ENCODE measurements at regions not wholly inside any gene's neighbourhood (a gene's known extent, or its start where the extent isn't known, plus 50 kb on each side); places are given as distances from the start of the nearest gene placed in this dataset.
"Not testable (repeated sequence)": the region's sequence is repeated elsewhere in the genome, so short reads cannot be mapped to it uniquely, and the experiment has no call there.

DNA sequence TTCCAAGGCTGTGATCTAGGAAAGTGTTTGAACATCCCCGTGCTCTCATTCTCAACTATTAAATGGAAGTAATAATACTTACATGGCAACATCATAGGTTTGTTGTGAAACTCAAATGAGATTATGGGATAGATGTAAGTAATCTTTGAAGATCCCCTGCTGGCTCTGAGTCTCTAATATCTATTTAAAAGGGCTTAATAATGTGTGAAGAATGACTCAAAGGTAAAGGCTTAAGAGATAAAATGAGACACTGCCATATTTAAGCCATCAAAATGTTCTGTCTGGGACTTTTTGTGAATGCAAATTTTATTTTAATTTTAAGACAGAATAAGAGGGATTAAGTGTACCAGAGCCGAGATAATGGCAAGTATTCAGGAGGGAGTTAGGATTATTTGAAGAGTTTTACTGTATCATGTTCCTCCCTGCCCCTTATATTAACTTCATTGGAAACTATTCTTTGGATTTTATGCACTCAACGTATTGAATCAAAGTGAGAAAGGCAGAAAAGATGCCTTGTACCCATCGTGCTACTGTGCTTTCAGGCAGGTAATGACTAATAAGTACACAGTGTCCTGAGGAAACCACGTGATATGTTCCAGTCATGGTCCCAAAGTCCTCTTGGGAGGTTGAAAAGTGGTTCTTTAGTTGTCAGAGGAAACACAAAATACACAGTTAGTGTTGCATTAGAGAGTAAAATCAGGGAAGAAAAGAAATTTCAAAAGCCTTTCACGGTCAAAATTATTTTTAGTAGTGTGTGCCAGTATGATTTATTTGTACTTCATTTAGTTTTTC, 192.4 kb downstream of the RBM46 start:
- DNase-seq, result no peak
- in situ Hi-C loops (cut with HindIII; ENCODE audit: low pct_ligation_motif_present, low pct_unique_long_range_greater_than_20kb, low sequenced_read_pairs), result no loop called here

DNA sequence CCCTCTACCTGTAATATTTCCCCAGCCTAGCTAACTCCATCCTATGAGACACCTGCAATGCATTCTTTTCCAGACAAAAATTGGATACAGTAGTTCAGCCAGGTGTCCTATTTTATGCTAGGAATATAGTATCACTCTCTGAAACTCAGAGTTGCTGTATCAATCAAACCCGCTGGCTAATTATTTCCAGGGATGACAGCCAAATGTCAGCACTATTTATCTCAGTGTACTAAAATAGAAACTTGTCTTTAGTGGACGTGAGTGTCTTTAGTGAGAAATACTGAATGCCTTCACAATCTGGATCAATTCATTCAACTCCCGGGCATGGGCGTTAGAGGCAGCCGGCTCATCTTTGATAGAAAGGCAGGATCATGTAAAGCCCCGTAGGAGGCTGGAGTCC, 196.2 kb downstream of the RBM46 start:
- DNase-seq, result no peak
- in situ Hi-C loops (cut with HindIII; ENCODE audit: low pct_ligation_motif_present, low pct_unique_long_range_greater_than_20kb, low sequenced_read_pairs), result no loop called here

DNA sequence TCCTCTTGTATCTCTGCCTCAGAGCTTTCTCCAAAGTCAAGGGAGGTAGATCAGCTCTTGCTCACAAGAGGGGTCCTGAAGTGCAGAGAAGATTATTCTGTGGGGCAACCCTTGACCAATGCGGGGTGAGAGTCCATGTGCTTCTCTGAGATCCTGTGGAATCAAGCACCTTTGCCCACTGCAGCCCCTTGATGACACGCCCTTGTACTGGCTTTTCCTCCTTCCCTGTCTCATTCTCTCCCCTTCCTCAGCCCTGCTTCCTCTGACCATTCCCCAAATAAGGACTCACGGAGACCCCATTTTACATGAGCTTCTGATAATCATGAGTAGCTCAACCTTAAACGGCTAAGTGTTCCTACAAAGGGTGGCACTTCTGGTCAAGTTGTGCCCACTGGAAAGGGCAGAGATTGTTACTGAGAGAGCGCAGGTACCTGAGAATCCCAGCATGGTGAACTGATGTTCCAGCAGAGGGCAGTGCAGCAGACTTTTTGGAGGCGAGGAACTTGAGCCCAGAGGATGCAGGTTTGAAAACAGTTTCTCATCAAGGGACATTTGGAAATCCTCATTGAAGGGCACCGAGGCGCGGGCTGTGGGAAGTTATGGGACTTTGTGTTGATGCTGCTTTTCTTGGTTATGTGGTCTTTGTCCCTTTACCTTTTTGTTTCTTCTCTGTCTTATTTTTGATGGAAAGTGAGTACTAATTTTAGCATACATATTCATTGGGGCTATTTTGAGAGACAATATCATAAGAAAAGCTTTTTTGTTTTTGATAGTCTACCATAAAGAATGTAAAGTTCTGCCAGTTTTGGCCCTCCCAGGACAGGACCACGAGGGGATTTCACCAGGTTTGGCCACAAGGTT, 201.3 kb downstream of the RBM46 start:
- in situ Hi-C loops (cut with HindIII; ENCODE audit: low pct_ligation_motif_present, low pct_unique_long_range_greater_than_20kb, low sequenced_read_pairs), result no loop called here
- peak; percentile 56 for DNase-seq

DNA sequence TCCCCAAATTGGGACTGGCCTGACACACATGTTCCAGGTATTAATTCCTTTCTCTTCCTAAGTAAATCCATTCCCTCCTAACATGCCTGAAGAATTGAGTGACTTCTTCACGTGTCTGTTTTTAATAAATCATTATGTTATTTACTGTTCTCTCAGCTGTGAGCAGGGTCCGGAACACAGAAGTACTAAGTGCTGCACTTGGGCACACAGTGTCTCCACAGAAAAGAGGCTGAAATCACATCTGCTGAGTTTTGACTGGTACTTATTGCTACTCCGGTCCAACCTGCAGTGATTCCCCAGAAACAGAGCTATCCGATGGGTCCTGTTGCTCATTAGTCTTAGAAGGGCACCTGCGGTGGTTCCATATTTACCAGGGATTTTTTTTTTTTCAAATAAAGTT, 202.6 kb downstream of the RBM46 start:
- in situ Hi-C loops (cut with HindIII; ENCODE audit: low pct_ligation_motif_present, low pct_unique_long_range_greater_than_20kb, low sequenced_read_pairs), result no loop called here
- DNase-seq, result no peak

DNA sequence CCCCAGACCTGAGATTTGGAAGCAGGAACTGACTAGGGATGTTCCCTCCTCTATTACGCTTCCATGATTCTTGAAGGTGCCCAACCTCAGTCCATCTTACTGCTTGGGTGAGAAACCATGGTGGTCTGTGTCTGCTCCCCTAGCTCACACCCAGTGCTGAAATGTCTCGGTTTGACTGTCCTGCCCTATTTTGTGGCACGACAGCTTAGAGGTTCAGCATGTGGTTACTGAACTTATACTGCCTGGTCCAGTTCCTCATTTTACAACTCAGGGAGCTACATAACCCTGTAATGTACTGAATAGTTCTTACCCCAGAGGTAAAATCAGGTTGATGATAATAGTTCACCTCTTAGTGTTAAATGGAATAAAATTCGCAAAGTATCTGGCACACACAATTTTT, 203.1 kb downstream of the RBM46 start:
- in situ Hi-C loops (cut with HindIII; ENCODE audit: low pct_ligation_motif_present, low pct_unique_long_range_greater_than_20kb, low sequenced_read_pairs), result no loop called here
- DNase-seq, result no peak

DNA sequence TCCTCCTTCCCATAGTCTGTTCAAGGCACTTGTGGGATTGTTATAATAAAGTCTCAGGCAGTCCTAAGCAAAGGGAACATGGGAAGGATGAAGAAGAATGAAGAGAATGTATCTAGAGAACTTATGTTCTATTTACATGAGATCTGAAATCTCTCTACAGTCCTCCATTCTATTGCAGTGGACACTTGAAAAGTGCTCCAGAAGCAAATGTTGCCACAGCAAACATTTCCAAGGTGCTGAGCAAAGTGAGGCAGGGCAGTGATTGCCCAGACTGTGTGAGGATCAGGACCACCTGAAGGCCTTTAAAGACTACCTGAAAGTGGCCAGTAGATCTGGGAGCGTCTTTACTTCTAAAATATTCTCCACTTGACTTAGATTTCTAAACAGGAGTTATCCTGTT, 203.5 kb downstream of the RBM46 start:
- no peak for DNase-seq
- in situ Hi-C loops (cut with HindIII; ENCODE audit: low pct_ligation_motif_present, low pct_unique_long_range_greater_than_20kb, low sequenced_read_pairs), result no loop called here

DNA sequence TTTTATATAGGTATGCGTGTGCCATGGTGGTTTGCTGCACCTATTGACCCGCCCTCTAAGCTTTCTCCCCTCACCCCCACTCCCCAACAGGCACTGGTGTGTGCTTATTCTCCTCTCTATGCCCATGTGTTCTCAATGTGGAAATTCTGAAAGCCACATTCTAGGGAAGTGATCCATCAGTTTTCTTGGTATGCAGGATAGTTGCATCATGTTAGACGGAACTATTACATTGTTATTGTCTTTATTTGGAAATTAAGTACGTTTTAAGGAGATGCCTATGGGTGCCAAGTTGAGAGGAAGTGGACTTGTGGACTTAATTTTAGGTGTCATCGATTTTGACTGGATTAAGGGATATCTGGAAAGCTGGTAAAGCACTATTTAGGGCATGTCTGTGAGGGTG, 204.6 kb downstream of the RBM46 start:
- no peak for DNase-seq
- in situ Hi-C loops (cut with HindIII; ENCODE audit: low pct_ligation_motif_present, low pct_unique_long_range_greater_than_20kb, low sequenced_read_pairs), result no loop called here

DNA sequence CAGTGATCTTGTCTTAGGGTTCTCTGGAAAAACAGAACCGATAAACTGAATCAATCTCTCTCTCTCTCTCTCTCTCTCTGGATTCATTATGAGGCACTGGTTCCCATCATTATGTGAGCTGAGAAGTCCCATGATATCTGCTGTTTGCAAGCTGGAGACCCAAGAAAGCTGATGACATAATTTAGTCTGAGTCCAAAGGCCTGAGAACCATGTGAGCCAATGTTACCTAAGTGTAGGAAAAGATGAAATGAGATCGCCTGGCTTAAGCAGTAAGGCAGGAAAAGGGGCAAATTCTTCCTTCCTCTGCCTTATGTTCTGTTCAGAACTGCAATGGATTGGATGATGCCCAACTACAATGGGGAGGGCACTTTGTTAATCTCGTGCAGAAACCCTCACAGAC, 207.4 kb downstream of the RBM46 start:
- in situ Hi-C loops (cut with HindIII; ENCODE audit: low pct_ligation_motif_present, low pct_unique_long_range_greater_than_20kb, low sequenced_read_pairs), result no loop called here
- DNase-seq, result no peak

DNA sequence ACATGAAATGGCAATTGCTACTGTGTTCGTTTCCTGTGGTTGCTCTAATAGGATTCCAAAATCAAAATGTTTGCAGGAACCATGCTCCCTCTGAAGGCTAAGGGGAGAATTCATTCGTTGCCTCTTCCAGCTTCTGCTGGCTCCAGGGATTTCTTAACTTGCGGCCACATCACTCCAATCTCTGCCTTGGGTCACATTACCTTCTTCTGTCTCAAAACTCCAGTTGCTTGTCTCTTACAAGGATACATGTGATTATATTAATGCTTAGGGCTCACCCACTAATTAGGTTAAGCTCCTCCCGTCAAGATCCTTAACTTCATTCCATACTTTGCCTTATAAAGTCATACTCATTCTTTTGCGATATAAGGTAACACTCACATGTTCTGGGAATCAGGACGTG, 208.4 kb downstream of the RBM46 start:
- in situ Hi-C loops (cut with HindIII; ENCODE audit: low pct_ligation_motif_present, low pct_unique_long_range_greater_than_20kb, low sequenced_read_pairs), result no loop called here
- no peak for DNase-seq

DNA sequence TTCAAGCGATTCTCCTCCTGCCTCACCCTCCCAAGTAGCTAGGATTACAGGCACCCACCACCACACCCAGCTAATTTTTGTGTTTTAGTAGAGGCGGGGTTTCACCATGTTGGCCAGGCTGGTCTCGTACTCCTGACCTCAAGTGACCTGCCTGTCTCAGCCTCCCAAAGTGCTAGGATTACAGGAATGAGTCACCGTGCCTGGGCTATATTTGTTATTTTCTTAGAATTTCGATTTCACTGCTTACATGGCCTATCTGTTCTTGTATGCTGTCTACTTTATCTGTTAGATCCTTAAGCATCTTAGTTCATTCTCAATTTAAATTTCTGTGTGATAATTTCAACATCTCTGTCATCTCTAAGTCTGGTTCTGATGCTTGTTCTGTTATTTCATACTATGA, 210.6 kb upstream of the NPY2R start:
- in situ Hi-C loops (cut with HindIII; ENCODE audit: low pct_ligation_motif_present, low pct_unique_long_range_greater_than_20kb, low sequenced_read_pairs); DNase-seq: not testable (repeated sequence)

DNA sequence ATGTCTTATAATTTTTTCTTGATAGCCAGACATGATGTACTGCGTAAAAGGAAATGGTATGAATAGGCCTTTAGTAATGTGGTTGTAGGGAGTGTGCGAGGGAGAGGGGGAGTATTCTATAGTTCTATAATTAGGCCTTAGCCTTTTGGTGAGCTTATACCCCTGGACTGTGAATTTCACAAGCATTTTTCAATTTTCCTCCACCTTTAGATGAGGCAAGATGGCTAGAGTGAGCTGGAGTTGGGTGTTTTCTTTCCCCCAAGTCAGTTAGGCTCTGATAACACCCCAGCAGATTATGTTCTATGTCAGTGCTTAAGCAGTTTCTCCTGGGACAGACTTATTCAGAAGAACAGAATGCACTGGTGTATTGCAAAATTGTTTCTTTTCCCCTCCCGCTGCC, 210.2 kb upstream of the NPY2R start:
- in situ Hi-C loops (cut with HindIII; ENCODE audit: low pct_ligation_motif_present, low pct_unique_long_range_greater_than_20kb, low sequenced_read_pairs), result no loop called here
- DNase-seq, result no peak

DNA sequence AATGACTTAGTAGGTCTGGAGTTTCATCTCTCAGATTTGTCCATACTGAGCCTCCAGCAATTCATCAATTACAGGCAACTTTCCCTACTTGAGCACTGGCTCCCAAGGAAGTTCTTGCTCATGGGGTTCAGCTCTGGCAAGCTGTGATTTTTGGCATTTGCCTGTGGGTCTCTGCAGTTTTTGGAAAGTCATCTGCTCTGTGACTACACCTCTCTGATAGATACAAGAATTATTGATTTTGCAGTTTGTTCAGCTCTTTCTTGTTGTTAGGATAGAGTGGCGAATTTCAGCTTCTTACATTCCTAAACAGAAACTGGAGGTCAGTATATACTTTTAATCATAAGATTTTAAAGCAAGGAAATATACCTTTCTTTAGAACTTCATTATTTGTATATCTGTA, 209.7 kb upstream of the NPY2R start:
- DNase-seq, result no peak
- in situ Hi-C loops (cut with HindIII; ENCODE audit: low pct_ligation_motif_present, low pct_unique_long_range_greater_than_20kb, low sequenced_read_pairs), result no loop called here

DNA sequence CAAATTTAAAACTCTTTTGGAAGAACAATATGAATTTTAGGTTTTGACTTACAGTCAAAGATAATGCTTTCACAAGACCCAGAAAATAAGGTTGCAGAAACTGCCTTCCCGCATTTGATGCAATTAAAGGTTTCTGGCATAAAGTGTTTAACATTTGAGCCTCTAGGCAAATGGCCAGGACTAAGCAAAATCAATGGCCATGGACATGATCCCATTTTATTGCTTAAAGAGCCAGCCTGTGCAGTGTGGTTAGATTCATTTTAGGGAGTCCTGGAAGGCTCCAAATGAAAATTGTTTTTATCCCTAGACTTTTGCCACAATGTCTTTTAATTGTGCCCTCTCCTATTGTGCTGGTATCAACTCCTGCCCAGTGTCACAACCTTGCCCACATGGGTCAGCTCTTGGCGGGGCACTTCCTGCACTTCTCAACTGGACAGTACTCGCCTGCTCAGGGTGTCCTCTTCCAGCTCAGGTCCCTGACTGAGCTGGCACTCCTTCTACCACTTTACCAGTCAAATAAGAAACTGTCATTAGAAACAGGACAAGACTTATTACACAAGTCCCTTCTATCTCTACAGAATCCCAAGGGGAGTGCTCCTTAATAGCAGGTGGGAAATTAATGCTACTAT, 208.4 kb upstream of the NPY2R start:
- in situ Hi-C loops (cut with HindIII; ENCODE audit: low pct_ligation_motif_present, low pct_unique_long_range_greater_than_20kb, low sequenced_read_pairs), result no loop called here
- DNase-seq, result no peak

DNA sequence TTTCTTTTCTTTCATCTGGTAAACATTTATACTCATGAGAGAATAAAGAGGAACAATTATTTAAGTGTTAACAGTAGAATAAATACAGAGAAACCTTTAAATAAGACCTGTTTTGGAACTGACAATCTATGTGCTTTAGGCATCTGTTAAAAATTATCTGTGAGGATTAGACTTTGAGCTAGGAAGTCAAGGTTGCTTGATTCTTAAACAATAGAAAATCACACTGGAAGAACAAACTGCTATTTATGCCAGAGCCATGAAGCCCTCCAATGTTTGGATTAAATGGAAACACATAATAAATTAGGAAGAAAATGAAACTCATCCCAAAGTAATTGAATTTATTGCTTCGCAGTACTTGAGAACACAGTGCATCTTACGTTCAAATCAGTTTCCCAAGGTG, 207.2 kb upstream of the NPY2R start:
- in situ Hi-C loops (cut with HindIII; ENCODE audit: low pct_ligation_motif_present, low pct_unique_long_range_greater_than_20kb, low sequenced_read_pairs), result no loop called here
- DNase-seq, result no peak

DNA sequence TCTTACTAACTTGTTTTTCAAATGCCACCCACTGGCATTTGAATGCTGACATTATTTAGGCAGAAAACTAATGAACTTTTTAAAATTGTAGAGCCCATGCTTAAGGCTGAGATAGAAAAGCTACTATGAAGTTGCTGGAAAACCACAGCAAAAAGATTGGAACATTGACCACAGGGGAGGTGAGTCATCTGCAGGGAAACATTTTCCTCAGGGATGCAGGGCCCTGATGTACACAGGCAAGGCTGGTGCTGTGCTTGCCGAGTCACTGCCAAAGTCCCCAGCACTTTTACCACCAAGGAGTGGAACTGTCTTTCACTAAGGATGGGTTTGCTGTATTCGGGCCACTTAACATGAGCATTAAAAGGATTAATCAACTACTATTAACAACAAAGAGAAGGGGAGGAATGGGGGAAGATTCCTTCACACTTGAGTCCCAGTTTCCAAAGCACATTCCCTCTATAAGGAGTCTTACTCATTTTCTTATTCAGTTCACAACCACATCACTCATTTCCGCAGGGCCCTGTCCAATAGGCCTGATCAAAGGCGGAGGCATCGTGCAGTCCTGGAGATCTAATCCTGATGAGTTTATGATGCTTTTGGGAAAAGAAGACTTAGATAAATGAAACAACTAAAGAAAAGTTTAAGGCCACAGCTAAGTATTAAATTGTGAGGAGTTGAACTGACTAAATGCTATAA, 202.9 kb upstream of the NPY2R start:
- no peak for DNase-seq
- in situ Hi-C loops (cut with HindIII; ENCODE audit: low pct_ligation_motif_present, low pct_unique_long_range_greater_than_20kb, low sequenced_read_pairs), result no loop called here

DNA sequence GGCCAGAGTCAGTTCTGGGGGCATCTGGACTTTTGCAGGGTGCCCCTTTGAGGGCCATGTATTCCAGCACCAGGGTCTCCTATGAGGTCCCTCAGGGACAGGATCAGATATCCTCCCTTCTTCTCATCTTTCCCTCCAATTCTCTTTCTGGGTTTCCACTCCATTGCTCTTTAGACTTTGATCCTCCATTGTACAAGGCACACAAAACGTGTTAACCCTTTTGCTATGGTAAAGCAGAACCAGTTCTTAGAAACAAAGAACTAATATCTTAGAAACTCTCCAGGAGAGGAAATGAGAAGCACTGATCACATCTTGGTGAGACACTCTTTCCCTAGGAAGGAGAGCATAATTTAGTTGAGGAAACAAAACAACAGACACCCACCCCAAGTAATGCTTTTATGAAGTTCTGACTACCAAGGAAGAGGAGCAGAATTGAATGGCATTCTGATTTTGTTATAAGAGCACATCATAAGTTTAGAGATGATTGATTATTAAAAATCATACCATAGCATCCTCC, 200.7 kb upstream of the NPY2R start:
- in situ Hi-C loops (cut with HindIII; ENCODE audit: low pct_ligation_motif_present, low pct_unique_long_range_greater_than_20kb, low sequenced_read_pairs), result no loop called here
- DNase-seq, result no peak

DNA sequence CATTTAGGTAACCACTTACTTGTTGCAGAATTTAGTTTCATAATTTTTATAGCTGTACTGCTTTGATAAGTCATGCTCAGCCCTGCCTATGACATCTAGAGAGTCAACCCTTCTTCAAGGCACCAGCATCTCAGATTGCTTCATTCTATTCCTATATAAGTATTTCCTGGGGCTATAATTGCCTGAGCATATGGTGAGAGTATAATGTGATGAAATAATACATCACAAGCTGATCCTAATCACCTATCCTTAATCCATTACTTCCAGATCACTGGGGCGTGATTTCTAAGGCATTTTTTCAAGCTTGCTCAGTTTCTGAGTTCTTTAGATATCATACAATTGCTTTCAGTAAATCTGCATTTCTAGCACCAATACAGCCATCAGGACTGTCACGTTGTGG, 200.0 kb upstream of the NPY2R start:
- in situ Hi-C loops (cut with HindIII; ENCODE audit: low pct_ligation_motif_present, low pct_unique_long_range_greater_than_20kb, low sequenced_read_pairs), result no loop called here
- no peak for DNase-seq

DNA sequence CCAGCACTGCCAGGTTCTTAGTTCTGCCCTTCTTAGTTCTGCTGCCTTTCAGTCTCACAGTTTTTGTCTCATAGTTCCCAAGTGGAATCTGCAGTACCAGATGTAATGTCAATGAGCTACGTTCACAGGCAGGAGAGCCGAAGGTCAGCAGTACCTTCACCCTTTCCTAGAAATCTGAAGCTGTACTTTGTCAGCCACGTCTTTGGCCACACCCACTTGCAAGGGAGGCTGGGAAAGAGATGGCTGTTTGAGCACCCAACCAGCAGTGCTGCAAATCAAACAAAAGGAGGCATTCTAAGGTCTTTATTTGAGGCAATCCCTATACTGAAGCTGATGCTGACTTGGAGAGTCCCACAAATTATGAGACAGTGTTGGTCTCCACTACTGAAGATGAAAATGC, 199.1 kb upstream of the NPY2R start:
- DNase-seq, result no peak
- in situ Hi-C loops (cut with HindIII; ENCODE audit: low pct_ligation_motif_present, low pct_unique_long_range_greater_than_20kb, low sequenced_read_pairs), result no loop called here

DNA sequence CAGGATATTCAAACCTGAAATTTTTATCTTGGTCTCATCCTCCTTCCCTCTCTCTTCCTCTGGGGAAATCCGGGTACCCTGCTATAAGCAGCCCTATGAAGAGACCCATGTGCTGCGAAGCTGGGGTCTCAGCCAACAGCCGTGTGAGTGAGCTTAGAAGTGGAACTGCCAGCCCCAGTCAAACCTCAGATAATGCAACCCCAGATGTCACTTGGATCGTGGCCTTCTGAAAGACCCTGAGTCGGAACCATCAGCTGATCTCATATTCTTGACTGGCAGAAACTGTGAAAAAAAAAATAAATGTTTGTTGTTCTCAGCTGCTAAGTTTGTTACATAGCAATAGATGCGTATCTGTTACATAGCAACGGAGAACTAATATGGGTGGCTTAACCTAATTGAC, 198.1 kb upstream of the NPY2R start:
- DNase-seq, result no peak
- in situ Hi-C loops (cut with HindIII; ENCODE audit: low pct_ligation_motif_present, low pct_unique_long_range_greater_than_20kb, low sequenced_read_pairs), result no loop called here

Measured in ACHN (cell line).